HEK293 (cell line): ENCODE measurements at regions not wholly inside any gene's neighbourhood (a gene's known extent, or its start where the extent isn't known, plus 50 kb on each side); places are given as distances from the start of the nearest gene placed in this dataset.

Experiments
- CTCF ChIA-PET: fragments of 350-600 bp; formaldehyde crosslinking; extraction: SDS; loops from one replicate; lab custom pipeline; 2021; ENCODE audit warnings: antibody characterized with exemption; lab: Yijun Ruan, JAX
- POLR2A ChIA-PET: fragments of 300-600 bp; formaldehyde crosslinking; extraction: SDS; loops from one replicate; lab custom pipeline; 2020; ENCODE audit warnings: antibody characterized with exemption, inconsistent platforms; lab: Yijun Ruan, JAX
- H3K27ac ChIP-seq: fragments of 200-500 bp; sonication (Bioruptor generic); 2 replicates; pipeline ENCODE4 v1.5.1; 2014; ENCODE audit warnings: low read depth, low read length, control low read depth, inconsistent platforms; ENCODE audit errors: extremely low read depth
- H3K36me3 ChIP-seq, 2 experiments: fragments of 200-500 bp in 1 of 2; sonication (Bioruptor generic) in 1 of 2; 1 replicate in 1 of 2; 2 replicates in 1 of 2; pipeline ENCODE4 v1.5.1; 2014 to 2017; ENCODE audit warnings: inconsistent platforms in 2 of 2, low read length in 2 of 2; ENCODE audit not compliant: control insufficient read depth in 2 of 2, insufficient read depth in 1 of 2
- H3K4me1 ChIP-seq: fragments of 200-500 bp; sonication (Bioruptor generic); 2 replicates; pipeline ENCODE4 v1.5.1; 2014; ENCODE audit warnings: mild to moderate bottlenecking, low read length, inconsistent platforms; ENCODE audit not compliant: control insufficient read depth, insufficient read depth
- H3K4me3 ChIP-seq: 2 replicates; pipeline ENCODE4 v1.5.1; 2011; ENCODE audit warnings: low read depth, mild to moderate bottlenecking, control low read depth, low read length, moderate library complexity
- H3K9me3 ChIP-seq: fragments of 200-500 bp; sonication (Bioruptor generic); 2 replicates; pipeline ENCODE4 v1.5.1; 2014; ENCODE audit warnings: low read depth, low read length, inconsistent platforms; ENCODE audit not compliant: control insufficient read depth, insufficient read depth
- BCL6B ChIP-seq: fragments of 450-650 bp; formaldehyde crosslinking; IDR thresholded peaks from 2 replicates; pipeline ENCODE4 v1.5.1; 2017; ENCODE audit warnings: missing biosample characterization, missing genetic modification characterization
- HOXC10 ChIP-seq: sonication (generic); formaldehyde crosslinking; IDR thresholded peaks from 2 replicates; pipeline ENCODE4 v1.8.1; 2023; ENCODE audit warnings: mild to moderate bottlenecking, missing genetic modification reagents
- IKZF3 ChIP-seq: fragments of 450-650 bp; IDR thresholded peaks from 2 replicates; pipeline ENCODE4 v1.5.0; 2018; ENCODE audit warnings: missing biosample characterization, mild to moderate bottlenecking, missing genetic modification characterization, moderate library complexity
- SCRT1 ChIP-seq: fragments of 450-650 bp; formaldehyde crosslinking; IDR thresholded peaks from 2 replicates; pipeline ENCODE4 v1.5.1; 2016; ENCODE audit warnings: missing biosample characterization, missing genetic modification characterization, borderline replicate concordance
- TSHZ1 ChIP-seq: fragments of 450-650 bp; formaldehyde crosslinking; IDR thresholded peaks from 2 replicates; pipeline ENCODE4 v1.5.1; 2016; ENCODE audit warnings: missing biosample characterization, missing genetic modification characterization, borderline replicate concordance
- WT1 ChIP-seq: fragments of 450-650 bp; formaldehyde crosslinking; IDR thresholded peaks from 2 replicates; pipeline ENCODE4 v1.5.1; 2016; ENCODE audit warnings: missing biosample characterization, missing genetic modification characterization
- ZNF133 ChIP-seq: fragments of 450-650 bp; formaldehyde crosslinking; IDR thresholded peaks from 2 replicates; pipeline ENCODE4 v1.5.1; 2016; ENCODE audit warnings: missing biosample characterization, missing genetic modification characterization
- ZNF184 ChIP-seq: fragments of 450-650 bp; IDR thresholded peaks from 2 replicates; pipeline ENCODE4 v1.5.1; 2018; ENCODE audit warnings: missing biosample characterization, mild to moderate bottlenecking, missing genetic modification characterization
- ZNF202 ChIP-seq: fragments of 450-650 bp; formaldehyde crosslinking; IDR thresholded peaks from 2 replicates; pipeline ENCODE4 v1.5.1; 2016; ENCODE audit warnings: missing biosample characterization, missing genetic modification characterization, borderline replicate concordance
- ZNF248 ChIP-seq: fragments of 450-650 bp; formaldehyde crosslinking; IDR thresholded peaks from 2 replicates; pipeline ENCODE4 v1.5.1; 2017; ENCODE audit warnings: missing biosample characterization, missing genetic modification characterization
- ZNF266 ChIP-seq: fragments of 450-650 bp; formaldehyde crosslinking; IDR thresholded peaks from 2 replicates; pipeline ENCODE4 v1.5.1; 2016; ENCODE audit warnings: missing biosample characterization, missing genetic modification characterization, low read depth
- ZNF362 ChIP-seq: fragments of 450-650 bp; formaldehyde crosslinking; IDR thresholded peaks from 2 replicates; pipeline ENCODE4 v1.5.1; 2016; ENCODE audit warnings: missing biosample characterization, missing genetic modification characterization
- ZNF398 ChIP-seq: fragments of 450-650 bp; formaldehyde crosslinking; IDR thresholded peaks from 2 replicates; pipeline ENCODE4 v1.5.1; 2017; ENCODE audit warnings: missing biosample characterization, missing genetic modification characterization
- ZNF423 ChIP-seq: fragments of 450-650 bp; formaldehyde crosslinking; IDR thresholded peaks from 2 replicates; pipeline ENCODE4 v1.5.1; 2016; ENCODE audit warnings: missing biosample characterization, missing genetic modification characterization
- ZNF48 ChIP-seq: fragments of 450-650 bp; formaldehyde crosslinking; IDR thresholded peaks from 2 replicates; pipeline ENCODE4 v1.5.1; 2016; ENCODE audit warnings: missing biosample characterization, missing genetic modification characterization
- ZNF596 ChIP-seq: fragments of 450-650 bp; IDR thresholded peaks from 2 replicates; pipeline ENCODE4 v1.5.0; 2018; ENCODE audit warnings: missing biosample characterization, mild to moderate bottlenecking, missing genetic modification characterization, moderate library complexity
- ZNF623 ChIP-seq: fragments of 450-650 bp; formaldehyde crosslinking; IDR thresholded peaks from 2 replicates; pipeline ENCODE4 v1.5.1; 2016; ENCODE audit warnings: missing biosample characterization, missing genetic modification characterization
- ZNF660 ChIP-seq: fragments of 450-650 bp; IDR thresholded peaks from 2 replicates; pipeline ENCODE4 v1.5.1; 2018; ENCODE audit warnings: missing biosample characterization, mild to moderate bottlenecking, missing genetic modification characterization
- ZNF76 ChIP-seq: fragments of 450-650 bp; formaldehyde crosslinking; IDR thresholded peaks from 2 replicates; pipeline ENCODE4; 2016; ENCODE audit warnings: low read depth, missing biosample characterization, missing genetic modification characterization, borderline replicate concordance
- ZNF776 ChIP-seq: fragments of 450-650 bp; formaldehyde crosslinking; IDR thresholded peaks from 2 replicates; pipeline ENCODE4 v1.5.0; 2017; ENCODE audit warnings: missing biosample characterization, missing genetic modification characterization, borderline replicate concordance
- ZNF830 ChIP-seq: fragments of 450-650 bp; IDR thresholded peaks from 2 replicates; pipeline ENCODE4 v1.5.0; 2018; ENCODE audit warnings: missing biosample characterization, missing genetic modification characterization, low read depth, mild to moderate bottlenecking, moderate library complexity

- ChIA-PET POLR2A (no interaction called here), CTCF (no interaction called here)
- Histone ChIP-seq H3K27ac (no peak overlapping the region), H3K9me3 (no peaks in the 10 kb centered on the region), H3K4me1 (no peaks in the 10 kb centered on the region), H3K4me3 (no peak overlapping the region), H3K36me3 (no peaks in the 10 kb centered on the region)
- TF ChIP-seq ZNF76 (no peak), BCL6B (tag by site-specific recombination) (no peak), ZNF266 (no peak), WT1 (tag by site-specific recombination) (no peak), ZNF830 (tag by site-specific recombination) (no peak), IKZF3 (tag by site-specific recombination) (no peak), TSHZ1 (no peak), ZNF596 (tag by site-specific recombination) (no peak), ZNF48 (no peak), SCRT1 (tag by site-specific recombination) (no peak), ZNF776 (tag by site-specific recombination) (no peak), ZNF398 (tag by site-specific recombination) (no peak), ZNF423 (tag by site-specific recombination) (no peak), ZNF248 (tag by site-specific recombination) (no peak), ZNF202 (no peak), ZNF133 (no peak), ZNF660 (tag by site-specific recombination) (no peak), ZNF362 (tag by site-specific recombination) (no peak), HOXC10 (CRISPR knock-in tag) (no peak)
Measured at GRCh38 chr15:47135267-47135666, 582.0 kb upstream of the SEMA6D start.

GRCh38 chr15:47136236-47136635 lies 581.1 kb upstream of the SEMA6D start:
- ChIA-PET POLR2A (no interaction called here), CTCF (no interaction called here)
- Histone ChIP-seq H3K36me3 (no peaks in the 10 kb centered on the region), H3K4me3 (no peak overlapping the region), H3K9me3 (no peaks in the 10 kb centered on the region), H3K4me1 (no peaks in the 10 kb centered on the region), H3K27ac (no peak overlapping the region)
- no peak for TF ChIP-seq ZNF623 (tag by site-specific recombination)
- no peak for TF ChIP-seq ZNF184 (tag by site-specific recombination)
